ENCODE measurements at regions not wholly inside any gene's neighbourhood (a gene's known extent, or its start where the extent isn't known, plus 50 kb on each side); places are given as distances from the start of the nearest gene placed in this dataset.

- TF ChIP-seq, protein P1, sequence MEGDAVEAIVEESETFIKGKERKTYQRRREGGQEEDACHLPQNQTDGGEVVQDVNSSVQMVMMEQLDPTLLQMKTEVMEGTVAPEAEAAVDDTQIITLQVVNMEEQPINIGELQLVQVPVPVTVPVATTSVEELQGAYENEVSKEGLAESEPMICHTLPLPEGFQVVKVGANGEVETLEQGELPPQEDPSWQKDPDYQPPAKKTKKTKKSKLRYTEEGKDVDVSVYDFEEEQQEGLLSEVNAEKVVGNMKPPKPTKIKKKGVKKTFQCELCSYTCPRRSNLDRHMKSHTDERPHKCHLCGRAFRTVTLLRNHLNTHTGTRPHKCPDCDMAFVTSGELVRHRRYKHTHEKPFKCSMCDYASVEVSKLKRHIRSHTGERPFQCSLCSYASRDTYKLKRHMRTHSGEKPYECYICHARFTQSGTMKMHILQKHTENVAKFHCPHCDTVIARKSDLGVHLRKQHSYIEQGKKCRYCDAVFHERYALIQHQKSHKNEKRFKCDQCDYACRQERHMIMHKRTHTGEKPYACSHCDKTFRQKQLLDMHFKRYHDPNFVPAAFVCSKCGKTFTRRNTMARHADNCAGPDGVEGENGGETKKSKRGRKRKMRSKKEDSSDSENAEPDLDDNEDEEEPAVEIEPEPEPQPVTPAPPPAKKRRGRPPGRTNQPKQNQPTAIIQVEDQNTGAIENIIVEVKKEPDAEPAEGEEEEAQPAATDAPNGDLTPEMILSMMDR (conservative IDR thresholded peaks at IDR 0.05): no peak
- Histone ChIP-seq H3K9ac (ENCODE audit: extremely low read depth, low read length, poor library complexity, severe bottlenecking) (no peak overlapping the region), H3K9me3 (ENCODE audit: control insufficient read depth, low read length) (no peaks in the 10 kb centered on the region), H3K27ac (ENCODE audit: low read depth, low read length) (no peak overlapping the region), H3K36me3 (ENCODE audit: control insufficient read depth, insufficient read depth, low read length) (no peaks in the 10 kb centered on the region), H3K4me3 (ENCODE audit: low read length) (no peak overlapping the region), H3K27me3 (ENCODE audit: control insufficient read depth, insufficient read depth, low read length, poor library complexity, severe bottlenecking) (no peaks in the 10 kb centered on the region), H3K4me1 (ENCODE audit: control insufficient read depth, insufficient read depth, low read length) (no peaks in the 10 kb centered on the region)
- no peak for DNase-seq
- Mint-ChIP-seq H3K27me3 (ENCODE audit: insufficient read depth) (no peaks in the 10 kb centered on the region), H3K4me1 (no peaks in the 10 kb centered on the region), H3K9me3 (peaks cover 13% of the 10 kb centered on the region), H3K36me3 (ENCODE audit: low read depth) (no peaks in the 10 kb centered on the region), H3K27ac (no peak overlapping the region), H3K4me3 (no peak overlapping the region)
- WGBS, 2 experiments (ENCODE audit: insufficient coverage in 1 of 2, insufficient read length in 1 of 2): no CpG with 5 or more reads among the region's 1 CpG
Measured at GRCh38 chr21:20311234-20311787, 686.9 kb upstream of the NCAM2 start.

GRCh38 chr21:20313013-20313412 is 685.2 kb upstream of the NCAM2 start:
- Histone ChIP-seq H3K27ac (ENCODE audit: low read depth, low read length) (no peak overlapping the region), H3K4me3 (ENCODE audit: low read length) (no peak overlapping the region), H3K27me3 (ENCODE audit: control insufficient read depth, insufficient read depth, low read length, poor library complexity, severe bottlenecking) (no peaks in the 10 kb centered on the region), H3K4me1 (ENCODE audit: control insufficient read depth, insufficient read depth, low read length) (no peaks in the 10 kb centered on the region), H3K36me3 (ENCODE audit: control insufficient read depth, insufficient read depth, low read length) (no peaks in the 10 kb centered on the region), H3K9ac (ENCODE audit: extremely low read depth, low read length, poor library complexity, severe bottlenecking) (no peak overlapping the region), H3K9me3 (ENCODE audit: control insufficient read depth, low read length) (no peaks in the 10 kb centered on the region)
- no peaks in the 10 kb centered on the region for H3K36me3 Mint-ChIP-seq (ENCODE audit: low read depth)
- no peak overlapping the region for H3K27ac Mint-ChIP-seq
- H3K9me3 Mint-ChIP-seq: peaks cover 20% of the 10 kb centered on the region
- 100% methylated on average over 1 of the region's 3 CpGs; no CpG with 5 or more reads in 1 of the 2 experiments for WGBS, 2 experiments (ENCODE audit: insufficient coverage in 1 of 2, insufficient read length in 1 of 2)
- no peak overlapping the region for H3K4me3 Mint-ChIP-seq
- DNase-seq: no peak
- no peaks in the 10 kb centered on the region for H3K27me3 Mint-ChIP-seq (ENCODE audit: insufficient read depth)
- no peaks in the 10 kb centered on the region for H3K4me1 Mint-ChIP-seq
- TF ChIP-seq, protein P1 (conservative IDR thresholded peaks at IDR 0.05): no peak

GRCh38 chr21:20315042-20315441 is 683.2 kb upstream of the NCAM2 start:
- H3K4me3 ChIP-seq (ENCODE audit: low read length): no peak overlapping the region
- Mint-ChIP-seq H3K4me3 (no peak overlapping the region), H3K27me3 (ENCODE audit: insufficient read depth) (no peaks in the 10 kb centered on the region)

More at GRCh38 chr21:20315042-20315441, 683.2 kb upstream of the NCAM2 start:
- Mint-ChIP-seq H3K36me3 (ENCODE audit: low read depth) (no peaks in the 10 kb centered on the region), H3K4me1 (no peaks in the 10 kb centered on the region), H3K9me3 (peaks cover 20% of the 10 kb centered on the region), H3K27ac (no peak overlapping the region)
- H3K36me3 ChIP-seq (ENCODE audit: control insufficient read depth, insufficient read depth, low read length): no peaks in the 10 kb centered on the region
- DNase-seq: no peak
- TF ChIP-seq, protein P1 (conservative IDR thresholded peaks at IDR 0.05): no peak
- H3K27me3 ChIP-seq (ENCODE audit: control insufficient read depth, insufficient read depth, low read length, poor library complexity, severe bottlenecking): no peaks in the 10 kb centered on the region
- no peak overlapping the region for H3K27ac ChIP-seq (ENCODE audit: low read depth, low read length)
- no peak overlapping the region for H3K9ac ChIP-seq (ENCODE audit: extremely low read depth, low read length, poor library complexity, severe bottlenecking)
- H3K4me1 ChIP-seq (ENCODE audit: control insufficient read depth, insufficient read depth, low read length): no peaks in the 10 kb centered on the region
- 100% methylated on average over 1 of the region's 1 CpG; no CpG with 5 or more reads in 1 of the 2 experiments for WGBS, 2 experiments (ENCODE audit: insufficient coverage in 1 of 2, insufficient read length in 1 of 2)
- H3K9me3 ChIP-seq (ENCODE audit: control insufficient read depth, low read length): no peaks in the 10 kb centered on the region

All from endodermal cell (in vitro differentiated cells).